ENCODE measurements at regions not wholly inside any gene's neighbourhood (a gene's known extent, or its start where the extent isn't known, plus 50 kb on each side); places are given as distances from the start of the nearest gene placed in this dataset.

DNA sequence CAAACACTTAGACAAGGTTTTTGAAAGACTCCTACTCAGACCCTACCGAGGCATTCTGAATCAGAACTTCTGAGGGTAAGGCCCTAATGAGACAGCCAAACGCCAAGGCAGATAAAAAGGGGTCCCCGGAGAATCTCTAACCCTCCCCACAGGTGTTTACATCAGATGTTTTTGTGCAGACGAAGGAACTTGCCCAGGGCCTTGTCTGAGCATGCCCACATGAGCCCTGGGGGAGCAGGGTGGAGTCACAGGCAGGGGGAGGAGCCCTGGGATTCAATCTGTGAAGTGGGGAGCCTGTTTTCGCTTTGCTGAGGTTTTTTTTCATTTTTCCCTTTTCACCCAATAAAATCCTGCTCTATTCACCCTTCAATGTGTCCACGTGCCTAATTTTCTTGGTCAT, 61.6 kb upstream of the MED4 start:
- TF ChIP-seq, protein P1, sequence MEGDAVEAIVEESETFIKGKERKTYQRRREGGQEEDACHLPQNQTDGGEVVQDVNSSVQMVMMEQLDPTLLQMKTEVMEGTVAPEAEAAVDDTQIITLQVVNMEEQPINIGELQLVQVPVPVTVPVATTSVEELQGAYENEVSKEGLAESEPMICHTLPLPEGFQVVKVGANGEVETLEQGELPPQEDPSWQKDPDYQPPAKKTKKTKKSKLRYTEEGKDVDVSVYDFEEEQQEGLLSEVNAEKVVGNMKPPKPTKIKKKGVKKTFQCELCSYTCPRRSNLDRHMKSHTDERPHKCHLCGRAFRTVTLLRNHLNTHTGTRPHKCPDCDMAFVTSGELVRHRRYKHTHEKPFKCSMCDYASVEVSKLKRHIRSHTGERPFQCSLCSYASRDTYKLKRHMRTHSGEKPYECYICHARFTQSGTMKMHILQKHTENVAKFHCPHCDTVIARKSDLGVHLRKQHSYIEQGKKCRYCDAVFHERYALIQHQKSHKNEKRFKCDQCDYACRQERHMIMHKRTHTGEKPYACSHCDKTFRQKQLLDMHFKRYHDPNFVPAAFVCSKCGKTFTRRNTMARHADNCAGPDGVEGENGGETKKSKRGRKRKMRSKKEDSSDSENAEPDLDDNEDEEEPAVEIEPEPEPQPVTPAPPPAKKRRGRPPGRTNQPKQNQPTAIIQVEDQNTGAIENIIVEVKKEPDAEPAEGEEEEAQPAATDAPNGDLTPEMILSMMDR (conservative IDR thresholded peaks at IDR 0.05 in 1 of 2, IDR thresholded peaks at IDR 0.05 in 1 of 2; ENCODE audit: low read depth in 1 of 2, low read length in 2 of 2) = no peak
- no peak for TF ChIP-seq EZH2 (IDR thresholded peaks at IDR 0.05; ENCODE audit: low read length, missing control alignments)

Data from fibroblast of lung (primary cell).